ENCODE measurements at regions not wholly inside any gene's neighbourhood (a gene's known extent, or its start where the extent isn't known, plus 50 kb on each side); places are given as distances from the start of the nearest gene placed in this dataset.

GRCh38 chr17:79369532-79369931 is 241.3 kb downstream of the RBFOX3 start:
- no peak for DNase-seq (ENCODE audit: low read depth in 2 of 2)

GRCh38 chr17:79369001-79369400 is 241.8 kb downstream of the RBFOX3 start:
- DNase-seq (ENCODE audit: low read depth in 2 of 2) = no peak

- no peak for DNase-seq (ENCODE audit: low read depth in 2 of 2)
Observed at GRCh38 chr17:79368521-79368920, 242.3 kb downstream of the RBFOX3 start.

GRCh38 chr17:79366988-79367571 is 243.8 kb downstream of the RBFOX3 start:
- DNase-seq (ENCODE audit: low read depth in 2 of 2) = no peak

GRCh38 chr17:79365836-79366770 is 244.7 kb downstream of the RBFOX3 start:
- no peak for DNase-seq (ENCODE audit: low read depth in 2 of 2)

GRCh38 chr17:79365351-79365750 is 245.5 kb downstream of the RBFOX3 start:
- no peak for DNase-seq (ENCODE audit: low read depth in 2 of 2)

- DNase-seq (ENCODE audit: low read depth in 2 of 2) = no peak
Observed at GRCh38 chr17:79364315-79365094, 246.3 kb downstream of the RBFOX3 start.

GRCh38 chr17:79363552-79364275 is 247.1 kb downstream of the RBFOX3 start:
- DNase-seq (ENCODE audit: low read depth in 2 of 2) = no peak

- no peak for DNase-seq (ENCODE audit: low read depth in 2 of 2)
Observed at GRCh38 chr17:79362772-79363305, 248.0 kb downstream of the RBFOX3 start.

- no peak for DNase-seq (ENCODE audit: low read depth in 2 of 2)
Observed at GRCh38 chr17:79361873-79362771, 248.7 kb downstream of the RBFOX3 start.

- DNase-seq (ENCODE audit: low read depth in 2 of 2) = no peak
Observed at GRCh38 chr17:79361221-79361734, 249.6 kb downstream of the RBFOX3 start.

- DNase-seq (ENCODE audit: low read depth in 2 of 2) = no peak
Observed at GRCh38 chr17:79360196-79360595, 250.7 kb downstream of the RBFOX3 start.

- DNase-seq (ENCODE audit: low read depth in 2 of 2) = no peak
Observed at GRCh38 chr17:79356839-79357447, 253.9 kb downstream of the RBFOX3 start.

GRCh38 chr17:79355165-79355564 is 255.7 kb downstream of the RBFOX3 start:
- no peak for DNase-seq (ENCODE audit: low read depth in 2 of 2)

GRCh38 chr17:79354173-79354820 is 256.6 kb downstream of the RBFOX3 start:
- no peak for DNase-seq (ENCODE audit: low read depth in 2 of 2)

GRCh38 chr17:79353548-79353947 is 257.3 kb downstream of the RBFOX3 start:
- DNase-seq (ENCODE audit: low read depth in 2 of 2) = no peak

GRCh38 chr17:79353016-79353415 is 257.8 kb downstream of the RBFOX3 start:
- DNase-seq (ENCODE audit: low read depth in 2 of 2) = no peak

GRCh38 chr17:79350533-79350932 is 260.3 kb downstream of the RBFOX3 start:
- DNase-seq (ENCODE audit: low read depth in 2 of 2) = no peak

Measured in activated CD8-positive, alpha-beta memory T cell treated with anti-CD3 and anti-CD28 coated beads for 4 hours (primary cell).